Ramos (cell line): ENCODE measurements at regions not wholly inside any gene's neighbourhood (a gene's known extent, or its start where the extent isn't known, plus 50 kb on each side); places are given as distances from the start of the nearest gene placed in this dataset.
"Not testable (repeated sequence)": the region's sequence is repeated elsewhere in the genome, so short reads cannot be mapped to it uniquely, and the experiment has no call there.

ENCODE experiments used
- in situ Hi-C: fragments of 300-500 bp; cut with MboI; formaldehyde crosslinking; loops from one replicate; pipeline ENCODE4 v1.14.3; 2022; ENCODE audit warnings: low sequenced_read_pairs; ENCODE audit not compliant: unreplicated experiment

GRCh38 chr1:163471779-163472650, 150.3 kb downstream of the NUF2 start:
- in situ Hi-C loops = no loop called here

GRCh38 chr1:163472651-163473248, 151.0 kb downstream of the NUF2 start:
- in situ Hi-C loops = no loop called here

DNA sequence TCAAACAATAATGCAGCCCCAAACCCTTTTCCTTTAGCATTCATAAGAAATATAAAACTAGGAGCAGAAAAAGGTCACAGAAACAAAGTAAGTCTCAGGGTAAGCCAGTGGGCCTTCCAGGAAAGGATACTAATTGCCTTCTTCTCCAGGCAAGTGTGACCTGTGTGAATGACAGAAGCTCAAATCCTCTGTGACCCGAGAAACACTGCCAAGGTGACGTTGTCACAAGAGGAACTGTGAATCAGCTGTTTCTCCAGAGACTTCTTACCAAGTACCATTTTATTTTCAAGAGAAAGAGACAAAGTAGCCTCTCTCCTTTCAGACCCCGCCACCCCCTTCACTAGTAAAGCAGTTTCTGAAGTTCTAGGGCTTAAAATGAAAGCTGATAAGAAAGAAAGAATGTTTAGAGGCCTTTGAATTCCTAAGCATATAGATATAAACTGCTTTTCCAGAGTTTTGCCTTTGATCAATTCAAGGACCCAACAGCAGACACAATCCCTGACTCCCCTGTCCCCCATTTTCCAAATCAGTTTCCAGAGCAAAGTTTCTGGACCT, 155.6 kb downstream of the NUF2 start:
- in situ Hi-C loops = no loop called here

- in situ Hi-C loops = not testable (repeated sequence)
Measured at GRCh38 chr1:163498391-163499330, 176.9 kb downstream of the NUF2 start.

DNA sequence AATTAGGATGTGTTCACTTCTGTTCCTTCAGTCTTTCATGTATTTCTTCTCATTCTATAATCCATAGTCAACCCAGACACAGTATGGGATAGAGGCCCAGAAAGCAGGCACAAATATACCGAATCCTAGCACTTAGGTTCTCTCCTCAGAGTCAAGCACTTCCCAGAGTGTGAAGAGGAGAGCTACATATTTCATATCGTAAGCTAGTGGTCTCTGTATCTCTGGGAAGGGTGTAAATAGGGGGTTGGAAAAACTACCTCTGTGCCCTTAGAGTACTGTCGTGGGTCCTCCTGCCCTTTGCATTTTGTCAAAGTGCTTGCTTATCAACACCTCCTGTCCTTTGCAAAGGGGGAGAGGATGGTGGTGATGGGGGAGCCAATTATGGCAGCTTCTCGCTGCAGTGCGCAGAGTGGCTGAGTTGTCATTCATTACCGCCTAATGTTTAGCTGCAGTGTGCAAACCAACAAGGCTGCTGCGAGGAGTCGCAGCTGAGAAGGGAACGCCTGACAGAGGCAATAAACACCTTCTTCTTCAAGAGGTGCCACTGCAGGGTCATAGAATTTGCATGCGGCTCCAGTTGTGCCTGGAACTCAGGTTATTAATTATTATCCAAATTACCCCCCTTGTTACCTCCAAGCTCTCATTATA, 182.7 kb downstream of the NUF2 start:
- in situ Hi-C loops = no loop called here

GRCh38 chr1:163509114-163509513, 187.4 kb downstream of the NUF2 start:
- in situ Hi-C loops = no loop called here

- in situ Hi-C loops = no loop called here
Measured at GRCh38 chr1:163512349-163512989, 190.7 kb downstream of the NUF2 start.

GRCh38 chr1:163523375-163524029, 201.7 kb downstream of the NUF2 start:
- in situ Hi-C loops = no loop called here

- in situ Hi-C loops = no loop called here
Measured at GRCh38 chr1:163528710-163529348, 207.1 kb downstream of the NUF2 start.

GRCh38 chr1:163531345-163531744, 209.6 kb downstream of the NUF2 start:
- in situ Hi-C loops = no loop called here

GRCh38 chr1:163535401-163535800, 213.6 kb downstream of the NUF2 start:
- in situ Hi-C loops = no loop called here

DNA sequence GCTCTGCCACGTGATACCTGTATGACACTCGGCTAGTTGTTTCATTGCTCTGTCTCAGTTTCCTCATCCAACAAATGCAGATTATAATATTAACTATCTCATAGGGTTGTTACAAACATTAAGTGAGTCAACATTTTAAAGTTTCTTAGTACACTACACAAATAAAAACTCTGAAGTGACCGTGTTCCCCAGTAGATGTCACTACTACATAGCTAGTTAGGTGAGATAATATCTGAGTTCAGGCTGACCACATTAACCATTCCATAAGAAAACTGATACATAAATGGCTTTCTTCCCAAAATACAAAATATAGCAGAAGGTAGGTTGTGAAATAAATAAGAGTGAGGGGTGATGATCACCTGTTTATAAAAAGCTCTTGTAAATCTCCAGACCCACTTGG, 214.1 kb downstream of the NUF2 start:
- in situ Hi-C loops = no loop called here

GRCh38 chr1:163537809-163538208, 216.1 kb downstream of the NUF2 start:
- in situ Hi-C loops = no loop called here

GRCh38 chr1:163538667-163539066, 216.9 kb downstream of the NUF2 start:
- in situ Hi-C loops = no loop called here

- in situ Hi-C loops = no loop called here
Measured at GRCh38 chr1:163540727-163541126, 219.0 kb downstream of the NUF2 start.

DNA sequence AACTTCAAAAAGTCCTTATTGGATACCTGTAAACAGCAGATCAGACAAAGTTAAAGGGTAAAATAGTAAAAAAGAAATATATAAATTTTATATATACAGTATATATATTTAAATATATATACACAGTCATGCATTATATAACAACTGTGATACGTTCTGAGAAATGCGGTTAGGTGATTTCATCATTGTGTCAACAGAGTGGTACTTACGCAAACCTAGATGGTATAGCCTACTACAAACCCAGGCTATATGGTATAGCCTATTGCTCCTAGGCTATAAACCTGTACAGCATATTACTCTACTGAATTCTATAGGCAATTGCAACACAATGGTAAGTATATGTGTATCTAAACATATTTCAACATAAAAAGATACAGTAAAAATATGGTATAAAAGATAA, 222.7 kb downstream of the NUF2 start:
- in situ Hi-C loops = no loop called here

DNA sequence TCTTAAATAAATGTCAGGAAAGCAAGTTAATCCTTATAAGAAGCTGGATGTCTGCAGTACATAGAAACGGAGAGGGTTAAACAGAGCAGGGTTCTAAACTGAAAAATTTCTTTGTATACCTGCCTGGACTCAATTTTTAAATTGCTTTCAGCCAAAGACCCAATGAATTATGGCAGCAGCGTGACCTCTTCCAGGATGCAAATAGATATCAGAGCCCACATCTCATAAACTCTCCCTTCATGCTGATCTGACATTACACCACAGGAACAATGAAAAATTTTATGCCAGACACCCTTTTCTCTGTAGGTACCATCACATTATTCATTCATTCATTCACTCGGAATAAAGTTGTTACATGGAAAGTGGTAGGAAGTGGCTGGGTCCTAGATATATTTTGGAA, 236.4 kb downstream of the NUF2 start:
- in situ Hi-C loops = no loop called here

DNA sequence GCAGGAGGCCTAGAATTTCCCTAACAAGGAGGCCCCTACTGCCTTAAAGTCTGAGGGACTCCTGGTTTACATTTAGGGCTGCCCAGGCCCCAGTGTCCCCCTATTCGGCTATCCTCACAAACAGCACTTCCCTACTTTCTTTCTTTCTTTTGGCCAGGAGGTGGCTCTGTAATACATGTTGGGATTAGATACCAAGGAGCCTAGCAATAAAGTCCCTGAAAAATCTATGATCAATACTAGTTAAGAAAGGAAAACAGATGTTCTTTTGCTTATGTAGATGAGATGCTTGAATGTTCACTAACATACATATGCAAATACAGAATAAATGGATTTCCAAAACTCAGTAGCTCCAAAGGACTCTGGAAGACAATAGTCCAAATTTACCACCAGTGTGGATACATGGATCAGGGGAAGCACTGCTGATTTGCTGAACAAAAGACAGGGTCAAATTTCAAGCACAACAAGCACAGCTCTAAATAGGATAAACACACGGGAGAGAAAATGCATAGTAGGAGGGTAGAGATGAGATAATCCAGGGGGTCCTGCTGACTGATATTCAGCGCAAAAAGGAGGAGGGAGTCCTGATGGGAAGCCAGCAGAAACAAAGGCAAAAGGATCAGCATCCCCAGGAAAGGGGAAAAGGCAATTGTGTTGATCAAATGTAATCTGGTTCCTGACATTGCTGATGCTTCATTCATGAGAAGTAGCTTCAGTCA, 240.0 kb downstream of the NUF2 start:
- in situ Hi-C loops = no loop called here
